Osteocyte (in vitro differentiated cells): ENCODE measurements at regions not wholly inside any gene's neighbourhood (a gene's known extent, or its start where the extent isn't known, plus 50 kb on each side); places are given as distances from the start of the nearest gene placed in this dataset.

Experiments
- DNase-seq: peaks from one replicate; pipeline ENCODE4 v3.0.0; 2021; ENCODE audit warnings: mixed read lengths; ENCODE audit not compliant: unreplicated experiment; ENCODE audit errors: extremely low spot score
- H3K27ac Mint-ChIP-seq: one replicate; pipeline ENCODE4 v1.8.0; 2021; ENCODE audit warnings: mild to moderate bottlenecking, mixed read lengths; ENCODE audit not compliant: unreplicated experiment
- H3K27me3 Mint-ChIP-seq: one replicate; pipeline ENCODE4 v1.8.0; 2021; ENCODE audit warnings: mixed read lengths; ENCODE audit not compliant: unreplicated experiment
- H3K36me3 Mint-ChIP-seq: one replicate; pipeline ENCODE4 v1.8.0; 2021; ENCODE audit warnings: mixed read lengths; ENCODE audit not compliant: unreplicated experiment
- H3K4me1 Mint-ChIP-seq: one replicate; pipeline ENCODE4 v1.8.0; 2021; ENCODE audit warnings: mixed read lengths; ENCODE audit not compliant: unreplicated experiment
- H3K4me3 Mint-ChIP-seq: one replicate; pipeline ENCODE4 v1.8.0; 2021; ENCODE audit warnings: mild to moderate bottlenecking, moderate library complexity, mixed read lengths; ENCODE audit not compliant: unreplicated experiment
- H3K9me3 Mint-ChIP-seq: one replicate; pipeline ENCODE4 v1.8.0; 2021; ENCODE audit warnings: mixed read lengths; ENCODE audit not compliant: unreplicated experiment
- CTCF ChIP-seq: fragments of 200-600 bp; sonication (generic); IDR thresholded peaks from 2 replicates; pipeline ENCODE4 v1.5.0; 2021; ENCODE audit warnings: antibody characterized with exemption, mild to moderate bottlenecking, moderate library complexity

- Mint-ChIP-seq H3K4me3 (no peak overlapping the region), H3K27ac (no peak overlapping the region), H3K9me3 (no peaks in the 10 kb centered on the region), H3K27me3 (no peaks in the 10 kb centered on the region), H3K4me1 (peaks cover 39% of the 10 kb centered on the region), H3K36me3 (no peaks in the 10 kb centered on the region)
- no peak for TF ChIP-seq CTCF
- no peak for DNase-seq
Observed at GRCh38 chr18:55856679-55857078, 268.7 kb upstream of the TCF4 start.

- H3K27ac Mint-ChIP-seq: peak overlapping the region; percentile 28
- DNase-seq: no peak
- H3K4me3 Mint-ChIP-seq: no peak overlapping the region
- no peak for TF ChIP-seq CTCF
- no peaks in the 10 kb centered on the region for H3K36me3 Mint-ChIP-seq
- peaks cover 39% of the 10 kb centered on the region for H3K4me1 Mint-ChIP-seq
- H3K27me3 Mint-ChIP-seq: no peaks in the 10 kb centered on the region
- H3K9me3 Mint-ChIP-seq: no peaks in the 10 kb centered on the region
Observed at GRCh38 chr18:55856229-55856628, 268.2 kb upstream of the TCF4 start.

- Mint-ChIP-seq H3K27me3 (peaks cover 2% of the 10 kb centered on the region), H3K9me3 (no peaks in the 10 kb centered on the region), H3K4me3 (no peak overlapping the region), H3K4me1 (peaks cover 29% of the 10 kb centered on the region), H3K27ac (no peak overlapping the region), H3K36me3 (no peaks in the 10 kb centered on the region)
- DNase-seq: no peak
- TF ChIP-seq CTCF: no peak
Observed at GRCh38 chr18:55853268-55853667, 265.3 kb upstream of the TCF4 start.

GRCh38 chr18:55850904-55851303 is 262.9 kb upstream of the TCF4 start:
- no peak overlapping the region for H3K27ac Mint-ChIP-seq
- H3K36me3 Mint-ChIP-seq: no peaks in the 10 kb centered on the region
- no peak for TF ChIP-seq CTCF
- no peak for DNase-seq
- H3K9me3 Mint-ChIP-seq: peaks cover 6% of the 10 kb centered on the region
- no peak overlapping the region for H3K4me3 Mint-ChIP-seq
- peaks cover 2% of the 10 kb centered on the region for H3K27me3 Mint-ChIP-seq
- H3K4me1 Mint-ChIP-seq: peaks cover 13% of the 10 kb centered on the region

GRCh38 chr18:55849391-55849790 is 261.4 kb upstream of the TCF4 start:
- Mint-ChIP-seq H3K4me3 (no peak overlapping the region), H3K27ac (no peak overlapping the region), H3K4me1 (peaks cover 6% of the 10 kb centered on the region), H3K9me3 (peaks cover 6% of the 10 kb centered on the region), H3K27me3 (peaks cover 2% of the 10 kb centered on the region), H3K36me3 (peaks cover 2% of the 10 kb centered on the region)
- no peak for DNase-seq
- TF ChIP-seq CTCF: no peak
